SK-N-SH (cell line): ENCODE measurements at regions not wholly inside any gene's neighbourhood (a gene's known extent, or its start where the extent isn't known, plus 50 kb on each side); places are given as distances from the start of the nearest gene placed in this dataset.

Experiments used
- CHD2 ChIP-seq: fragments of 150-350 bp; IDR thresholded peaks from 2 replicates; pipeline ENCODE4 v1.6.1; 2018; ENCODE audit warnings: low read length; ENCODE audit not compliant: partially characterized antibody
- ELF1 ChIP-seq: IDR thresholded peaks from 2 replicates; pipeline ENCODE4 v1.4.0; 2012
- EP300 ChIP-seq, 2 experiments: IDR thresholded peaks; 2 replicates each; pipeline versions ENCODE4 v1.4.0 to v1.6.1; 2012; ENCODE audit warnings: borderline replicate concordance in 1 of 2, low read depth in 1 of 2, low read length in 1 of 2
- EZH2phosphoT487 ChIP-seq: fragments of 200-600 bp; sonication (generic); IDR thresholded peaks from 2 replicates; pipeline ENCODE4 v1.6.1; 2017; ENCODE audit warnings: low read depth, mixed run types, mild to moderate bottlenecking, antibody characterized with exemption, moderate library complexity, borderline replicate concordance
- GABPA ChIP-seq: IDR thresholded peaks from 2 replicates; pipeline ENCODE4 v1.4.0; 2012; ENCODE audit warnings: low read depth, mild to moderate bottlenecking
- GATA2 ChIP-seq: sonication (generic); formaldehyde crosslinking; IDR thresholded peaks from 2 replicates; pipeline ENCODE4 v1.5.0; 2020; ENCODE audit warnings: mild to moderate bottlenecking, missing genetic modification reagents
- NRF1 ChIP-seq: IDR thresholded peaks from 2 replicates; pipeline ENCODE4 v1.6.1; 2012; ENCODE audit warnings: low read depth, mild to moderate bottlenecking, low read length
- POLR2AphosphoS5 ChIP-seq: IDR thresholded peaks from 2 replicates; pipeline ENCODE4 v1.6.1; 2012; ENCODE audit warnings: low read depth, low read length
- RAD21 ChIP-seq: IDR thresholded peaks from 2 replicates; pipeline ENCODE4 v1.6.1; 2012; ENCODE audit warnings: mild to moderate bottlenecking, low read length
- RCOR1 ChIP-seq: fragments of 150-350 bp; IDR thresholded peaks from 2 replicates; pipeline ENCODE4 v1.6.1; 2017; ENCODE audit warnings: antibody characterized with exemption, low read length
- REST ChIP-seq: IDR thresholded peaks from 2 replicates; pipeline ENCODE4 v1.6.1; 2012; ENCODE audit warnings: mild to moderate bottlenecking, low read depth, low read length, moderate library complexity
- RFX5 ChIP-seq: IDR thresholded peaks from 2 replicates; pipeline ENCODE4 v1.6.1; 2012; ENCODE audit warnings: mild to moderate bottlenecking, improper control_type of control experiment, low read length
- USF2 ChIP-seq: fragments of 150-350 bp; IDR thresholded peaks from 2 replicates; pipeline ENCODE4 v1.6.1; 2017; ENCODE audit warnings: antibody characterized with exemption, low read length, low read depth, borderline replicate concordance
- TF ChIP-seq, protein P1 (sequence below): fragments of 200-600 bp; sonication (generic); IDR thresholded peaks from 2 replicates; pipeline ENCODE4 v1.6.1; 2017; ENCODE audit warnings: antibody characterized with exemption, mild to moderate bottlenecking, moderate library complexity

GRCh38 chr15:47066392-47066791 lies 650.9 kb upstream of the SEMA6D start:
- TF ChIP-seq, protein P1, sequence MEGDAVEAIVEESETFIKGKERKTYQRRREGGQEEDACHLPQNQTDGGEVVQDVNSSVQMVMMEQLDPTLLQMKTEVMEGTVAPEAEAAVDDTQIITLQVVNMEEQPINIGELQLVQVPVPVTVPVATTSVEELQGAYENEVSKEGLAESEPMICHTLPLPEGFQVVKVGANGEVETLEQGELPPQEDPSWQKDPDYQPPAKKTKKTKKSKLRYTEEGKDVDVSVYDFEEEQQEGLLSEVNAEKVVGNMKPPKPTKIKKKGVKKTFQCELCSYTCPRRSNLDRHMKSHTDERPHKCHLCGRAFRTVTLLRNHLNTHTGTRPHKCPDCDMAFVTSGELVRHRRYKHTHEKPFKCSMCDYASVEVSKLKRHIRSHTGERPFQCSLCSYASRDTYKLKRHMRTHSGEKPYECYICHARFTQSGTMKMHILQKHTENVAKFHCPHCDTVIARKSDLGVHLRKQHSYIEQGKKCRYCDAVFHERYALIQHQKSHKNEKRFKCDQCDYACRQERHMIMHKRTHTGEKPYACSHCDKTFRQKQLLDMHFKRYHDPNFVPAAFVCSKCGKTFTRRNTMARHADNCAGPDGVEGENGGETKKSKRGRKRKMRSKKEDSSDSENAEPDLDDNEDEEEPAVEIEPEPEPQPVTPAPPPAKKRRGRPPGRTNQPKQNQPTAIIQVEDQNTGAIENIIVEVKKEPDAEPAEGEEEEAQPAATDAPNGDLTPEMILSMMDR: no peak
- no peak for TF ChIP-seq REST
- no peak for TF ChIP-seq RAD21
- TF ChIP-seq RFX5: no peak
- no peak for TF ChIP-seq RCOR1
- TF ChIP-seq USF2: no peak
- no peak for TF ChIP-seq NRF1
- TF ChIP-seq CHD2: no peak
- no peak for TF ChIP-seq GABPA
- no peak for TF ChIP-seq EP300 (IDR thresholded peaks at IDR 0.05; ENCODE audit: borderline replicate concordance in 1 of 2, low read depth in 1 of 2, low read length in 1 of 2)
- TF ChIP-seq POLR2AphosphoS5: no peak
- TF ChIP-seq GATA2 (CRISPR knock-in tag): no peak
- no peak for TF ChIP-seq ELF1
- TF ChIP-seq EZH2phosphoT487: no peak
